Heart left ventricle (tissue), 13 donors: ENCODE measurements at regions not wholly inside any gene's neighbourhood (a gene's known extent, or its start where the extent isn't known, plus 50 kb on each side); places are given as distances from the start of the nearest gene placed in this dataset.

Source experiments
- POLR2A ChIP-seq, 2 donors: fragments of 450-650 bp; IDR thresholded peaks; one replicate each; pipeline ENCODE4 v1.6.1; 2017; ENCODE audit warnings: antibody characterized with exemption in 2 of 2, mild to moderate bottlenecking in 2 of 2, moderate library complexity in 2 of 2
- TF ChIP-seq, protein P1 (sequence below), 12 donors: fragments of 200-600 bp; sonication (generic) in 4 of 12; IDR thresholded peaks; one replicate each; pipeline versions ENCODE4 v1.5.0 to v1.8.0; 2018 to 2022; ENCODE audit warnings: antibody characterized with exemption in 12 of 12, mild to moderate bottlenecking in 5 of 12
- donor health status: ischemic (EF 13 %, LVEDD 7.1; RV severe dilation, severe dysfunction).
- donor health status: DM: no; HTN: yes; CAD: no.
- donor health status: DM: no; HTN: no; CAD: no.
- donor health status: ischemic (EF 25% LVEDD 6.9; RV normal size, moderate dysfunction).
- donor health status: ischemic (EF 25% LVEDD 5.7; RV mildly dilated, moderate dysfunction).
- donor health status: ischemic (EF 35%, LVEDD 5.7; RV mildly dilated, moderate dysfunction).
- donor health status: nonischemic (EF 11% LVEDD 7.7; RV severe dilation, severe dysfunction).
- donor health status: DM: yes; HTN: yes; CAD: no.
- donor health status: PGD.
- donor health status: ischemic (EF 29% LVEDD 5.4; RV normal size, mild dysfunction).
- donor health status: nonischemic (EF 23%, LVEDD 6.1; RV moderate dilation, normal function).

DNA sequence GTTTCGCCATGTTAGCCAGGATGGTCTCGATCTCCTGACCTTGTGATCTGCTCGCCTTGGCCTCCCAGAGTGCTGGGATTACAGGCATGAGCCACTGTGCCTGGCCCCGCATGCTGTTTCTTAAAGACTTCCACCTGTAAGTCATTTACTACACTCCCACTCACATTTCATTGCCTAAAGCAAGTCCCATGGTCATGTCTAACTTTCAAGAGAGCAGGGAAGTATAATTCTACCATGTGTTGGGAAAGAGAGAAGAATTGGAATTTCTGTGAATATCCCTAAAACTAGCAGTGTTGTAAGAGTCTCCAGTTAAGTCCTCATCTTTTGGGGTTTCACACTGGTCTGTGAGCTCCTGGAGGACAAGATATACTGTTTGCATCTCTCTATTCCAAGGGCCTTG is 139.7 kb downstream of the EMP1 start:
- TF ChIP-seq, protein P1, sequence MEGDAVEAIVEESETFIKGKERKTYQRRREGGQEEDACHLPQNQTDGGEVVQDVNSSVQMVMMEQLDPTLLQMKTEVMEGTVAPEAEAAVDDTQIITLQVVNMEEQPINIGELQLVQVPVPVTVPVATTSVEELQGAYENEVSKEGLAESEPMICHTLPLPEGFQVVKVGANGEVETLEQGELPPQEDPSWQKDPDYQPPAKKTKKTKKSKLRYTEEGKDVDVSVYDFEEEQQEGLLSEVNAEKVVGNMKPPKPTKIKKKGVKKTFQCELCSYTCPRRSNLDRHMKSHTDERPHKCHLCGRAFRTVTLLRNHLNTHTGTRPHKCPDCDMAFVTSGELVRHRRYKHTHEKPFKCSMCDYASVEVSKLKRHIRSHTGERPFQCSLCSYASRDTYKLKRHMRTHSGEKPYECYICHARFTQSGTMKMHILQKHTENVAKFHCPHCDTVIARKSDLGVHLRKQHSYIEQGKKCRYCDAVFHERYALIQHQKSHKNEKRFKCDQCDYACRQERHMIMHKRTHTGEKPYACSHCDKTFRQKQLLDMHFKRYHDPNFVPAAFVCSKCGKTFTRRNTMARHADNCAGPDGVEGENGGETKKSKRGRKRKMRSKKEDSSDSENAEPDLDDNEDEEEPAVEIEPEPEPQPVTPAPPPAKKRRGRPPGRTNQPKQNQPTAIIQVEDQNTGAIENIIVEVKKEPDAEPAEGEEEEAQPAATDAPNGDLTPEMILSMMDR (IDR thresholded peaks at IDR 0.05) = no peak
- no peak for TF ChIP-seq POLR2A (IDR thresholded peaks at IDR 0.05)
